Keratinocyte (primary cell): ENCODE measurements at regions not wholly inside any gene's neighbourhood (a gene's known extent, or its start where the extent isn't known, plus 50 kb on each side); places are given as distances from the start of the nearest gene placed in this dataset.

ENCODE experiments used
- CTCF ChIP-seq, 3 experiments: IDR thresholded peaks in 1 of 3; conservative IDR thresholded peaks in 1 of 3; optimal IDR thresholded peaks in 1 of 3; 2 replicates in 2 of 3; 3 replicates in 1 of 3; pipeline versions ENCODE3 to v1.5.1; 2011; ENCODE audit warnings: low read length in 3 of 3, mild to moderate bottlenecking in 3 of 3, moderate library complexity in 2 of 3, control low read depth in 1 of 3, inconsistent platforms in 1 of 3; ENCODE audit not compliant: insufficient read depth in 2 of 3; ENCODE audit errors: extremely low read depth in 1 of 3
- EZH2 ChIP-seq: IDR thresholded peaks from one replicate; pipeline ENCODE4 v1.6.1; 2012; ENCODE audit warnings: inconsistent platforms, mild to moderate bottlenecking, low read length, moderate library complexity

DNA sequence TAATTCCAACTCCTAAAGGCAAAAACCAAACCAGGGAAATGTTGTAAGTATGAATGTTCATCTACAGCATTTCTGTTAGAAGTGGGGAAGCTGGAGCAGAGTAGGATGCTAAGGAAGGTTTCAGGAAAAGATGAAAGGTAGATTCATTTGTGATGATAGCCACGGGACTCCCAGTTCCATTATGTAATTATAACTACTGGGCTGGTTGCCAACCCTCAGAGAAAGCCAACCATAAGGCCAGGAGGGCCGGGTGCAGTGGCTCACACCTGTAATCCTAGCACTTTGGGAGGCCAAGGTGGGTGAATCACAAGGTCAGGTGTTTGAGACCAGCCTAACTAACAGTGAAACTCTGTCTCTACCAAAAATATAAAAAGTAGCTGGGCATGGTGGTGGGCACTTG is 288.9 kb upstream of the ETAA1 start:
- TF ChIP-seq CTCF (optimal IDR thresholded peaks at IDR 0.05 in 1 of 3, IDR thresholded peaks at IDR 0.05 in 1 of 3, conservative IDR thresholded peaks at IDR 0.05 in 1 of 3; ENCODE audit: extremely low read depth in 1 of 3, insufficient read depth in 2 of 3, low read length in 3 of 3) = no peak
- TF ChIP-seq EZH2 = no peak
